ENCODE measurements at regions not wholly inside any gene's neighbourhood (a gene's known extent, or its start where the extent isn't known, plus 50 kb on each side); places are given as distances from the start of the nearest gene placed in this dataset.

DNA sequence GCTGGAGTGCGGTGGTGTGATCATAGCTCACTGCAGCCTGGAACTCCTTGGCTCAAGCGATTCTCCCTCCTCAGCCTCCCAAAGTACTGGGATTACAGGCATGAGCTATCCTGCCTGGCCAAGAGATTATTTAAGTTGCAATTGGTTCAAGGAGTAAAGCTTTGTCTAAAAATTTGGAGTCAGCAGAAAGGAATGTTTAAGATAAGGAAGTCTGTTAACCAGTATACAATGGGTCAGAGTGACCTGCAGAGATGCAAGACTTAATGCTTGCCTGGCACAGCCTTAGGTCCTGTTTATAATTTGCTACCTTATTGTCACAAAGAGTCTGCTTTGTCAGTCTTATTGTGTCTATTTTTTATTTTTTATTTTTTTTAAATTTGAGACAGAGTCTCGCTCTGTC lies 826.2 kb downstream of the NLGN4X start:
- ChIA-PET RAD21 (ENCODE audit: unreplicated experiment) (no interaction called here), POLR2A (no interaction called here), SMC1A (ENCODE audit: uncharacterized antibody, unreplicated experiment) (no interaction called here), CTCF (no interaction called here)
- Histone ChIP-seq H3K4me3 (no peak overlapping the region), H3K27me3 (replicated peaks in 1 of 2; ENCODE audit: control insufficient read depth in 2 of 2, insufficient read depth in 2 of 2, low read length in 1 of 2) (no peaks in the 10 kb centered on the region), H3K9ac (ENCODE audit: control insufficient read depth, insufficient read depth, low read length) (no peak overlapping the region), H3K4me1 (ENCODE audit: control insufficient read depth, insufficient read depth, low read length) (no peaks in the 10 kb centered on the region), H3K9me3 (replicated peaks; ENCODE audit: control insufficient read depth, insufficient read depth, low read length) (no peaks in the 10 kb centered on the region; the same call in 1 of the 3 replicates), H3K4me2 (ENCODE audit: control insufficient read depth, insufficient read depth) (no peak overlapping the region), H4K20me1 (ENCODE audit: control insufficient read depth, insufficient read depth) (no peaks in the 10 kb centered on the region), H3K27ac (ENCODE audit: control insufficient read depth, insufficient read depth) (no peak overlapping the region), H2AFZ (ENCODE audit: control insufficient read depth, low read depth, low read length) (no peak overlapping the region), H3K36me3 (ENCODE audit: control insufficient read depth in 2 of 2, insufficient read depth in 2 of 2, low read length in 1 of 2) (no peaks in the 10 kb centered on the region), H3K79me2 (ENCODE audit: control insufficient read depth, insufficient read depth, low read length) (no peaks in the 10 kb centered on the region)
- intact Hi-C loops (cut with micrococcal nuclease; ENCODE audit: unreplicated experiment): no loop called here
- DNase-seq (ENCODE audit: low read depth, low spot score) (no peak), FAIRE-seq (no peak), ATAC-seq (no peak)
- no TSS peak for BruUV-seq (replicated peaks)
- TF ChIP-seq, protein P1, sequence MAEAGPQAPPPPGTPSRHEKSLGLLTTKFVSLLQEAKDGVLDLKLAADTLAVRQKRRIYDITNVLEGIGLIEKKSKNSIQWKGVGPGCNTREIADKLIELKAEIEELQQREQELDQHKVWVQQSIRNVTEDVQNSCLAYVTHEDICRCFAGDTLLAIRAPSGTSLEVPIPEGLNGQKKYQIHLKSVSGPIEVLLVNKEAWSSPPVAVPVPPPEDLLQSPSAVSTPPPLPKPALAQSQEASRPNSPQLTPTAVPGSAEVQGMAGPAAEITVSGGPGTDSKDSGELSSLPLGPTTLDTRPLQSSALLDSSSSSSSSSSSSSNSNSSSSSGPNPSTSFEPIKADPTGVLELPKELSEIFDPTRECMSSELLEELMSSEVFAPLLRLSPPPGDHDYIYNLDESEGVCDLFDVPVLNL (IDR thresholded peaks at IDR 0.05; ENCODE audit: low read depth, low read length): no peak
- TF ChIP-seq MTA3 (IDR thresholded peaks at IDR 0.05; ENCODE audit: borderline replicate concordance, low read length) (no peak), CBFB (IDR thresholded peaks at IDR 0.05; ENCODE audit: low read depth) (no peak), NRF1 (conservative IDR thresholded peaks at IDR 0.05; ENCODE audit: low read depth, low read length) (no peak), CEBPB (IDR thresholded peaks at IDR 0.05; ENCODE audit: borderline replicate concordance in 1 of 2, low read depth in 2 of 2, low read length in 2 of 2) (no peak), BMI1 (IDR thresholded peaks at IDR 0.05; ENCODE audit: borderline replicate concordance) (no peak), SIN3A (IDR thresholded peaks at IDR 0.05; ENCODE audit: low read depth, low read length) (no peak), RCOR1 (conservative IDR thresholded peaks at IDR 0.05; ENCODE audit: low read depth, low read length) (no peak)
- TF ChIP-seq, protein P2, sequence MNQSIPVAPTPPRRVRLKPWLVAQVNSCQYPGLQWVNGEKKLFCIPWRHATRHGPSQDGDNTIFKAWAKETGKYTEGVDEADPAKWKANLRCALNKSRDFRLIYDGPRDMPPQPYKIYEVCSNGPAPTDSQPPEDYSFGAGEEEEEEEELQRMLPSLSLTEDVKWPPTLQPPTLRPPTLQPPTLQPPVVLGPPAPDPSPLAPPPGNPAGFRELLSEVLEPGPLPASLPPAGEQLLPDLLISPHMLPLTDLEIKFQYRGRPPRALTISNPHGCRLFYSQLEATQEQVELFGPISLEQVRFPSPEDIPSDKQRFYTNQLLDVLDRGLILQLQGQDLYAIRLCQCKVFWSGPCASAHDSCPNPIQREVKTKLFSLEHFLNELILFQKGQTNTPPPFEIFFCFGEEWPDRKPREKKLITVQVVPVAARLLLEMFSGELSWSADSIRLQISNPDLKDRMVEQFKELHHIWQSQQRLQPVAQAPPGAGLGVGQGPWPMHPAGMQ (IDR thresholded peaks at IDR 0.05; ENCODE audit: borderline replicate concordance): no peak
- TF ChIP-seq, protein P3, sequence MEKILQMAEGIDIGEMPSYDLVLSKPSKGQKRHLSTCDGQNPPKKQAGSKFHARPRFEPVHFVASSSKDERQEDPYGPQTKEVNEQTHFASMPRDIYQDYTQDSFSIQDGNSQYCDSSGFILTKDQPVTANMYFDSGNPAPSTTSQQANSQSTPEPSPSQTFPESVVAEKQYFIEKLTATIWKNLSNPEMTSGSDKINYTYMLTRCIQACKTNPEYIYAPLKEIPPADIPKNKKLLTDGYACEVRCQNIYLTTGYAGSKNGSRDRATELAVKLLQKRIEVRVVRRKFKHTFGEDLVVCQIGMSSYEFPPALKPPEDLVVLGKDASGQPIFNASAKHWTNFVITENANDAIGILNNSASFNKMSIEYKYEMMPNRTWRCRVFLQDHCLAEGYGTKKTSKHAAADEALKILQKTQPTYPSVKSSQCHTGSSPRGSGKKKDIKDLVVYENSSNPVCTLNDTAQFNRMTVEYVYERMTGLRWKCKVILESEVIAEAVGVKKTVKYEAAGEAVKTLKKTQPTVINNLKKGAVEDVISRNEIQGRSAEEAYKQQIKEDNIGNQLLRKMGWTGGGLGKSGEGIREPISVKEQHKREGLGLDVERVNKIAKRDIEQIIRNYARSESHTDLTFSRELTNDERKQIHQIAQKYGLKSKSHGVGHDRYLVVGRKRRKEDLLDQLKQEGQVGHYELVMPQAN (conservative IDR thresholded peaks at IDR 0.05): no peak
- TF ChIP-seq, protein P4, sequence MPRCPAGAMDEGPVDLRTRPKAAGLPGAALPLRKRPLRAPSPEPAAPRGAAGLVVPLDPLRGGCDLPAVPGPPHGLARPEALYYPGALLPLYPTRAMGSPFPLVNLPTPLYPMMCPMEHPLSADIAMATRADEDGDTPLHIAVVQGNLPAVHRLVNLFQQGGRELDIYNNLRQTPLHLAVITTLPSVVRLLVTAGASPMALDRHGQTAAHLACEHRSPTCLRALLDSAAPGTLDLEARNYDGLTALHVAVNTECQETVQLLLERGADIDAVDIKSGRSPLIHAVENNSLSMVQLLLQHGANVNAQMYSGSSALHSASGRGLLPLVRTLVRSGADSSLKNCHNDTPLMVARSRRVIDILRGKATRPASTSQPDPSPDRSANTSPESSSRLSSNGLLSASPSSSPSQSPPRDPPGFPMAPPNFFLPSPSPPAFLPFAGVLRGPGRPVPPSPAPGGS (IDR thresholded peaks at IDR 0.05; ENCODE audit: borderline replicate concordance, insufficient read depth, low read depth, low read length, poor library complexity, severe bottlenecking): no peak
- TF ChIP-seq, protein P5, sequence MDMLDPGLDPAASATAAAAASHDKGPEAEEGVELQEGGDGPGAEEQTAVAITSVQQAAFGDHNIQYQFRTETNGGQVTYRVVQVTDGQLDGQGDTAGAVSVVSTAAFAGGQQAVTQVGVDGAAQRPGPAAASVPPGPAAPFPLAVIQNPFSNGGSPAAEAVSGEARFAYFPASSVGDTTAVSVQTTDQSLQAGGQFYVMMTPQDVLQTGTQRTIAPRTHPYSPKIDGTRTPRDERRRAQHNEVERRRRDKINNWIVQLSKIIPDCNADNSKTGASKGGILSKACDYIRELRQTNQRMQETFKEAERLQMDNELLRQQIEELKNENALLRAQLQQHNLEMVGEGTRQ (IDR thresholded peaks at IDR 0.05; ENCODE audit: borderline replicate concordance, low read depth, low read length): no peak
- TF ChIP-seq, protein P6, sequence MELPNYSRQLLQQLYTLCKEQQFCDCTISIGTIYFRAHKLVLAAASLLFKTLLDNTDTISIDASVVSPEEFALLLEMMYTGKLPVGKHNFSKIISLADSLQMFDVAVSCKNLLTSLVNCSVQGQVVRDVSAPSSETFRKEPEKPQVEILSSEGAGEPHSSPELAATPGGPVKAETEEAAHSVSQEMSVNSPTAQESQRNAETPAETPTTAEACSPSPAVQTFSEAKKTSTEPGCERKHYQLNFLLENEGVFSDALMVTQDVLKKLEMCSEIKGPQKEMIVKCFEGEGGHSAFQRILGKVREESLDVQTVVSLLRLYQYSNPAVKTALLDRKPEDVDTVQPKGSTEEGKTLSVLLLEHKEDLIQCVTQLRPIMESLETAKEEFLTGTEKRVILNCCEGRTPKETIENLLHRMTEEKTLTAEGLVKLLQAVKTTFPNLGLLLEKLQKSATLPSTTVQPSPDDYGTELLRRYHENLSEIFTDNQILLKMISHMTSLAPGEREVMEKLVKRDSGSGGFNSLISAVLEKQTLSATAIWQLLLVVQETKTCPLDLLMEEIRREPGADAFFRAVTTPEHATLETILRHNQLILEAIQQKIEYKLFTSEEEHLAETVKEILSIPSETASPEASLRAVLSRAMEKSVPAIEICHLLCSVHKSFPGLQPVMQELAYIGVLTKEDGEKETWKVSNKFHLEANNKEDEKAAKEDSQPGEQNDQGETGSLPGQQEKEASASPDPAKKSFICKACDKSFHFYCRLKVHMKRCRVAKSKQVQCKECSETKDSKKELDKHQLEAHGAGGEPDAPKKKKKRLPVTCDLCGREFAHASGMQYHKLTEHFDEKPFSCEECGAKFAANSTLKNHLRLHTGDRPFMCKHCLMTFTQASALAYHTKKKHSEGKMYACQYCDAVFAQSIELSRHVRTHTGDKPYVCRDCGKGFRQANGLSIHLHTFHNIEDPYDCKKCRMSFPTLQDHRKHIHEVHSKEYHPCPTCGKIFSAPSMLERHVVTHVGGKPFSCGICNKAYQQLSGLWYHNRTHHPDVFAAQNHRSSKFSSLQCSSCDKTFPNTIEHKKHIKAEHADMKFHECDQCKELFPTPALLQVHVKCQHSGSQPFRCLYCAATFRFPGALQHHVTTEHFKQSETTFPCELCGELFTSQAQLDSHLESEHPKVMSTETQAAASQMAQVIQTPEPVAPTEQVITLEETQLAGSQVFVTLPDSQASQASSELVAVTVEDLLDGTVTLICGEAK (IDR thresholded peaks at IDR 0.05; ENCODE audit: borderline replicate concordance): no peak
- in situ Hi-C loops (cut with MboI): no loop called here
- WGBS (ENCODE audit: insufficient coverage, insufficient replicate concordance, low lambda C conversion rate, missing lambda C conversion rate): 72% methylated on average over 3 of the region's 3 CpGs

All from GM12878 (cell line).